OCI-LY1 (cell line): ENCODE measurements at regions not wholly inside any gene's neighbourhood (a gene's known extent, or its start where the extent isn't known, plus 50 kb on each side); places are given as distances from the start of the nearest gene placed in this dataset.

ENCODE experiments used
- EZH2 ChIP-seq: fragments of 200-600 bp; sonication (generic), shearing (Covaris generic); IDR thresholded peaks from 2 replicates; pipeline ENCODE4 v1.8.0; 2017; ENCODE audit warnings: borderline replicate concordance, mixed run types, mild to moderate bottlenecking, antibody characterized with exemption, low read length, moderate library complexity, mixed read lengths
- TF ChIP-seq, protein P1 (sequence below): fragments of 200-600 bp; sonication (generic), shearing (Covaris generic); IDR thresholded peaks from 2 replicates; pipeline ENCODE4 v1.5.1; 2017; ENCODE audit warnings: mild to moderate bottlenecking, antibody characterized with exemption, low read length, moderate library complexity, mixed read lengths

GRCh38 chr6:119440953-119441352 lies 91.4 kb upstream of the MAN1A1 start:
- TF ChIP-seq, protein P1, sequence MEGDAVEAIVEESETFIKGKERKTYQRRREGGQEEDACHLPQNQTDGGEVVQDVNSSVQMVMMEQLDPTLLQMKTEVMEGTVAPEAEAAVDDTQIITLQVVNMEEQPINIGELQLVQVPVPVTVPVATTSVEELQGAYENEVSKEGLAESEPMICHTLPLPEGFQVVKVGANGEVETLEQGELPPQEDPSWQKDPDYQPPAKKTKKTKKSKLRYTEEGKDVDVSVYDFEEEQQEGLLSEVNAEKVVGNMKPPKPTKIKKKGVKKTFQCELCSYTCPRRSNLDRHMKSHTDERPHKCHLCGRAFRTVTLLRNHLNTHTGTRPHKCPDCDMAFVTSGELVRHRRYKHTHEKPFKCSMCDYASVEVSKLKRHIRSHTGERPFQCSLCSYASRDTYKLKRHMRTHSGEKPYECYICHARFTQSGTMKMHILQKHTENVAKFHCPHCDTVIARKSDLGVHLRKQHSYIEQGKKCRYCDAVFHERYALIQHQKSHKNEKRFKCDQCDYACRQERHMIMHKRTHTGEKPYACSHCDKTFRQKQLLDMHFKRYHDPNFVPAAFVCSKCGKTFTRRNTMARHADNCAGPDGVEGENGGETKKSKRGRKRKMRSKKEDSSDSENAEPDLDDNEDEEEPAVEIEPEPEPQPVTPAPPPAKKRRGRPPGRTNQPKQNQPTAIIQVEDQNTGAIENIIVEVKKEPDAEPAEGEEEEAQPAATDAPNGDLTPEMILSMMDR = no peak
- no peak for TF ChIP-seq EZH2
